ENCODE measurements at regions not wholly inside any gene's neighbourhood (a gene's known extent, or its start where the extent isn't known, plus 50 kb on each side); places are given as distances from the start of the nearest gene placed in this dataset.

DNA sequence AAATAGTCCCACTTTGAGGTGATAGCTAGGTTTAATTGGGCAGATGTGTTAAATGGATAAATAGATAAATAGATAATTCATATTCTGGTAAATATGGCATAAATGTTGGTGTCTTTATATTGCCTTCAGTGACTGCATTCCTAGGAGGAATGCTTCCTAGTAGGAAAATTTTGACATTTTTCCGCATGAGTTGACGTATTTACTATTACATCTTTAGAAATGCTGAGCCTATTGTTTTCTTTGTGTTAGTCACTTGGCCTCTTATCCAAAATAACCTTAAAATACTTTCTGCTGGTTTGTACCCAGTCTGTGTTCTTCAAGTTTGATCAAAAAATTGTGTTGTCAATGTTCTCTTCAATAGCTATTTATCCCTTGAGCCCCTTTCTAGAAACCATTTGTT lies 495.6 kb upstream of the ZEB2 start:
- no peak for DNase-seq

DNA sequence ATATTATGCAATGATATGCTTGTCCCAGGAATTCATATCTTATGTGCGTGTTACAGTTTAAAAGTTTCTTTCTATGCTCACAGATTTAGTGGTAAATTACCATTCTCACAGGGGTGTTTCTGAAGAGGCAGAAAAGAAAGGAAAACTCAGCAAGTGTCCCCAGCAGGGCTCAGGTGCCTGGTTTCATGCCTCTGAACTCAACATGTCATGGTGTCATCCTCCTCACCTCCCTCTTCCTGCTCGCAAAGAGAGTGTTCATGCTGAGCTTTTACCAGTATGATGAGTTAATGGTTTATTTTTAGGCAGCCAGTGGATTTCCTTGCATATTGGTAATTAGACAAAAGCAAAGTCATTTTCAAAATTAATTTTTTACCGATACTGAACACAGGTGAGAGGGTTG lies 492.9 kb upstream of the ZEB2 start:
- no peak for DNase-seq

DNA sequence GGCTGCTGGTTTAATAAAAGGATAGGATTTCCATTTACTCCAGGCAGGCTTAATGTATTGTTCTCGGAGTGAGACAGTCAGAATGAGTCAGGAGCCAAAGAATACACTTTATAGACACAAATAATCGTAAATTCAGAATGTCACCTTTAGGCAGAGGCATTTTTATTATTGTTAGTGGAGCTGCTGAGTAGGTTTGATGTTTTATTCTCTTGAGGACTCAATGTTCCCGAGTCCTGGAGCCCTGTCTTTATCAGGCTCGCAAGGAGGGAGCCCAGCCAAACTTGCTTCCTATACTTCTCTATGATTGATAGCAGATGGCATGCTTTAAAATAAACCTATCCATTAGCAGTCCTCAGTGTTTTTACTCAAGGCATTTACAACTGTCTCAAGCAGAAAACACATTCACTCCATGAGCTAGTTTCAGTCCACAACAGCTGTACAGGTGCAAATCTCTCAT lies 492.3 kb upstream of the ZEB2 start:
- DNase-seq: no peak

- no peak for DNase-seq
Observed at GRCh38 chr2:145010635-145011034, 490.7 kb upstream of the ZEB2 start.

DNA sequence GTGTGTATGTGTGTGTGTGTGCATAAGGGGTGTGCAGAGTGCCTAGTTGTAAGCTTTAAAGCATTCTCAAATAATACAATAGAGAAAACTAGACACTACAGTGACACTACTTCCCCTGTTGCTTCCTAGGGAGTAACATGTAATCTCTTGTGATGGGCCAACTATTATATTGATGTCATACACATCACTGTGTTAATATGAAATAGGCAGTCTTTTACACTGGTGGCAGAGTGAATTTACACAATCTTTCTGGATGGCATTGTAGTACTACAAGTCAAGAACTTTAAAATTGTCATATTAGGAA lies 488.0 kb upstream of the ZEB2 start:
- no peak for DNase-seq

DNA sequence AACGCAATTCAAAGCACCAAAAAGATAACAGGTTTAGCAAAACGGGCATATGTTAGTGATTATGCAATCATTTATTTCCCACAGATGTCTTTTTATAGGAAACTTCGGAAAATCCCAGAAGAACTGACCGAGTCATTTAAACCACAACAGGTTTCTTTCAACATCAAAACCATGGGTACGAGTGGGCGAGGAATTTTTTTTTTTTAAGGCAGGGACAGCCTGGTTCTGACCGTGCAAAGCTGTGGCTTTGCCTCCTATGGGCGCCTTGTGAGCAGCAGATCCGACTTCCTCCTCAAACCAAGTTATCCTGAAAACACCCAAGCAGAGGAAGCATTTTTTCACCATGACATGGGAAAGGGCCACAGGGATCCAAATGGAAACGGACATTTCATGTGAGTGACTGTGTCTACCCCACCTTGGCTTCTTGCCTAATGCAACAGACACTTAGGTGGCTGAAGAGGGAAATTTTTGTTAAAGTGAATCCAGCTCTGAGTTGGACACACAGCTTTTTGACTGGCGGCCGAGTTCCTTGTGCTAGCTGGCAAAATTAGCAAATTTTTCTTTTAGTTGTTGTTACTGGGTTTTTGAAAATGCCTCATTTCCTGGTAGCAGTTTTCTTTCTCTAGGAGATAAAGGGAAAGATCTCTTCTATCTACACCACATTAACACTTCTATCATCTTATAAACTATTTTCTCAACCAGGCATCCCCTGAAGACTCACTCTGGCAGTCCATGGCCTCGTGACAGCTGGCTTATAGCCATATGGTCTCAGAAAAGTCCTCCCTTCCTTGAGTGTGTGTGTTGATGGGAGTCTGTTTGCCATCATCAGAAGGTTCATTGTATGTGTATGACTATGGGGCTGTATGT lies 487.4 kb upstream of the ZEB2 start:
- no peak for DNase-seq

DNA sequence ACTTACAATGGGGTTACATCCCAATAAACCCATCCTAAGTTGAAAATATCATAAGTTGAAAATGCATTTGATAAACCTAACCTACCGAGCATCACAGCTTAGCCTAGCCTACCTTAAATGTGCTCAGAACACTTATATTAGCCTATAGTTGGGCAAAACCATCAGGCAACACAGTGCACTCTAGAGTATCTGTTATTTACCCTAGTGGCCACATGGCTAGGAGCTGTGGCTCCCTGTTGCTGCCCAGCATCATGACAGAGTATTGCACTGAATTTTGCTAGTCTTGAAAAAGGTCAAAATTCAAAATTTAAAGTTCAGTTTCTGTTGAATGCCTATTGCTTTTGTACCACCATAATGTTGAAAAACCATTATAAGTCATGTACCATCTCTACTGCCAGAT lies 482.7 kb upstream of the ZEB2 start:
- DNase-seq: no peak

GRCh38 chr2:145000376-145000775 lies 480.5 kb upstream of the ZEB2 start:
- no peak for DNase-seq

- DNase-seq: no peak
Observed at GRCh38 chr2:144999936-145000335, 480.0 kb upstream of the ZEB2 start.

DNA sequence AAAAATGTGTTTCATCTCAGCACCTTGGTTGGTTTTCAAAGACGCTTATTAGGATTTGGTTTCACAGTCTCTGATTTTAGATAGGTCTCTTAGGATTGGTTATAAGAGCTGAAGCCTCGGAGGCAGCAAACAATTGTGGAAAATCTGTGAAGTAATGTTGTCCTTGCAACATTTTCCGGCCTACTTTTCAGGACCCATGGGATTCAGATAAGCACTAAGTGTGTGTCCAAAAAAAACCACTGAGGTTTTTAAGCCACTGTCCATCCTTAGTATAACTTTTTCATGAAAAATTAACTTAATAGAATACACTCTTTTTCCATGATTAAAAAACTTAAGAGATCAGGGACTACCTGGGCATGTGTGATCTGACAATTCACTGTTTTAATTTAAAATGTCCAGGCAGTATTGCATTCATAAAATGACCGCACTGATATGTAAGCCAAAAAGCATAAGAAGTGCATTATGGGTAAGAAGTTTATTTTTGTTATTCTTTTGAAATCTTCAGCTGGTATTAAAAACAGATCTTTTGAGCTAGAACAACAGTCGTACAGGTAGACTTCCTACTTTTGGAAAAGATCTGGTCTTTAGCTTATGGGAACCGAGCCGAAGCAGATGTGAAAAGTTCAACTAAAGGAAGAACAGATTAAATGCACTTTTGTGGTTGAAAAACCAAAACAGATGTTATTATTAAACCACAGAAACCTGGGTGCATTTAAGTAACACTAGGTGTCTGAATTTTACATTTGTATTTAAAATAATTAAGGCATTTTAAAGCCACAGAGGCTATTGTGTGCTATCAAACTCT lies 479.4 kb upstream of the ZEB2 start:
- no peak for DNase-seq

GRCh38 chr2:144998435-144998834 lies 478.5 kb upstream of the ZEB2 start:
- no peak for DNase-seq

DNA sequence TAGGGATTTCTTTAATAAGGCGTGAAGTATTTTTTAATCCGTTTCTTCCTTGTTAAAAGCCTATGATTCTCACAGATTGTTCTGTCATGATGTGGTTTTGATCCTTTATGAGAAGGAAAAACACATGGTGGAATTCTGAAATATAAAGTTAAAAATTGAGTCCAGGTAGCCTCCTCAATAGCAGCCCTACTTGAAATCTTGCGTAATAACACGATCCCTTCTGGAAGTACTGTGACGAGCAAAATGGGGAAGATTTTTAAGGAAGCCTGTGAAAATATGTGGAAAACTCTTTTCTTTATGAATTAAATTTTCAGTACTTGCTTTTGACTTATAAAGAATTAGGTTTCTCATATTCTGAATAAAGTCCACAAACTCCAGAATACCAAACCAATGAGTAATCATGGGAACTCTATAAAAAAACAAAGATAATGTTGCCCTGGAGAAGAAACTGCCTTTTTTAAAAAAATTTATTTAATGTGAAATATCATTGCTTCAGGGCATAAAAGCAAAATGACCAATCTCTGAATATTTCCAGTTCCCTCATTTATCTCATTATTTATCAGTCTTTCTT lies 476.4 kb upstream of the ZEB2 start:
- no peak for DNase-seq

GRCh38 chr2:144995482-144995881 lies 475.6 kb upstream of the ZEB2 start:
- no peak for DNase-seq

DNA sequence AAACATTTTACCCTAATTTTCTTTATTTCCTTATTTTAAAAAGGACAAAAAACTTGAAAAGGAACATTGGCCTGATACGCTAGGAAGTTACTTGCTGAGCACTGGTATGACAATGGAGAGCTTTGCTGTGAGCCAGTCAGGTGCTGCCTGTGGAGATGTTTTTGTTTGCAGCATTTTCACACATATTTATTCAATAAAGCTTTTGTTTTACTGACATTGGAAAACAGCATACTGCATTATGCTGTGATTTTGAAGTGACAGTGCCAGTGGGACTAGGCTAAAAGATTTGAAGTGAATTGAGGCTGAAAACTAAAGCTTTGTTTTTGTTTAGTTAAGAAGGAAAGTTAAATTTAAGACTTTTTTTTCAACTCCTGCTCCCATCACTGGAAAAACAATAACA lies 470.7 kb upstream of the ZEB2 start:
- DNase-seq: peak in 1 of 2 donors; percentile 56

GRCh38 chr2:144989579-144990270 lies 469.8 kb upstream of the ZEB2 start:
- DNase-seq: peak in 1 of 2 donors; percentile 30

GRCh38 chr2:144988591-144988990 lies 468.7 kb upstream of the ZEB2 start:
- DNase-seq: no peak

- DNase-seq: no peak
Observed at GRCh38 chr2:144986691-144987090, 466.8 kb upstream of the ZEB2 start.

GRCh38 chr2:144984038-144984437 lies 464.1 kb upstream of the ZEB2 start:
- DNase-seq: no peak

GRCh38 chr2:144983107-144983506 lies 463.2 kb upstream of the ZEB2 start:
- no peak for DNase-seq

GRCh38 chr2:144982481-144982880 lies 462.6 kb upstream of the ZEB2 start:
- no peak for DNase-seq

GRCh38 chr2:144975881-144976280 lies 456.0 kb upstream of the ZEB2 start:
- DNase-seq: peak in 1 of 2 donors; percentile 88

DNA sequence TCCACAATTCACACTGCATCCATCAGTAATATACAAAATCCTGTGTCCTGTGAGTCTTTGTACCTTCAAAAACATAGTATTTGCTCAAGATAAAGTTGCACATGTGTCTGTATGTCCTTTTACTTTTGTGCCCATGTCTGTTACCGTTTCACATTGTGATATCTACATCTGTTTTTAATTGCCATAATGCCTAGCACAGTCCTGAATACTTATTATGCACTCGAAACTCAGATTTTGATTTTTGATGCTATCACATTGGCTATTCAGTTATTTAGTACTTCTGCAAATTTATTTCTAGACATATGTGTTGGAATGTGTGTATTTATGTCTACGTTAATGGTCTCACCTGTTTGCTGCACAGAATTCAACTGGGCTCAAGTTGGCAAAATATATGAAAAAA lies 452.8 kb upstream of the ZEB2 start:
- no peak for DNase-seq

- DNase-seq: no peak
Observed at GRCh38 chr2:144971786-144972335, 451.9 kb upstream of the ZEB2 start.
